ENCODE measurements at regions not wholly inside any gene's neighbourhood (a gene's known extent, or its start where the extent isn't known, plus 50 kb on each side); places are given as distances from the start of the nearest gene placed in this dataset.

DNA sequence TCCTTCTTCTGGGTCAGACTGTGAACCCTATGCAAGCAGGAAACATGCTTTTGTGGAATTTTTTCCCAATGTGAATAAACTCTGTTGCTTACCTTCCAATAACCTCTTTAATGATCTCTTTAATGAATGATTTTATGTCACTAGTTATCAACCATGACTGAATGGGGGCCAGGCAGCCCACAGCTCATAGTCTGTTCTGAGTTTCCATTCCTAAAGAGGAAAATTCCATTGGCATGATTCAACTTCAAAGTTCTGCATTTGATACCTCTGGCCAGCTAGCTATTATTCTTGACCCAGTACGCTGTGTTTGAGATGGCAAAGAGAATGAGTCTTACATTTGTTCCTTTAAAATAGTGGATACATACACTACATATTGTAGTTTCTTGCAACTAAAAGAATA is 867.8 kb upstream of the CELF2 start:
- Mint-ChIP-seq H3K27ac (no peak overlapping the region), H3K4me1 (no peaks in the 10 kb centered on the region), H3K27me3 (ENCODE audit: low read depth in 2 of 2) (no peaks in the 10 kb centered on the region), H3K4me3 (no peak overlapping the region), H3K9me3 (peaks cover 3% of the 10 kb centered on the region in 2 donors), H3K36me3 (no peaks in the 10 kb centered on the region)
- no peaks in the 10 kb centered on the region for H3K4me1 ChIP-seq (ENCODE audit: control insufficient read depth, insufficient read depth, low read length)
- H3K36me3 ChIP-seq (ENCODE audit: control insufficient read depth, insufficient read depth, low read length) = no peaks in the 10 kb centered on the region
- H3K27me3 ChIP-seq (ENCODE audit: control insufficient read depth, insufficient read depth, low read length) = no peaks in the 10 kb centered on the region
- no peaks in the 10 kb centered on the region for H3K9me3 ChIP-seq (ENCODE audit: control insufficient read depth, insufficient read depth, low read length)
- DNase-seq (no peak), ATAC-seq (no peak)
- TF ChIP-seq, protein P1, sequence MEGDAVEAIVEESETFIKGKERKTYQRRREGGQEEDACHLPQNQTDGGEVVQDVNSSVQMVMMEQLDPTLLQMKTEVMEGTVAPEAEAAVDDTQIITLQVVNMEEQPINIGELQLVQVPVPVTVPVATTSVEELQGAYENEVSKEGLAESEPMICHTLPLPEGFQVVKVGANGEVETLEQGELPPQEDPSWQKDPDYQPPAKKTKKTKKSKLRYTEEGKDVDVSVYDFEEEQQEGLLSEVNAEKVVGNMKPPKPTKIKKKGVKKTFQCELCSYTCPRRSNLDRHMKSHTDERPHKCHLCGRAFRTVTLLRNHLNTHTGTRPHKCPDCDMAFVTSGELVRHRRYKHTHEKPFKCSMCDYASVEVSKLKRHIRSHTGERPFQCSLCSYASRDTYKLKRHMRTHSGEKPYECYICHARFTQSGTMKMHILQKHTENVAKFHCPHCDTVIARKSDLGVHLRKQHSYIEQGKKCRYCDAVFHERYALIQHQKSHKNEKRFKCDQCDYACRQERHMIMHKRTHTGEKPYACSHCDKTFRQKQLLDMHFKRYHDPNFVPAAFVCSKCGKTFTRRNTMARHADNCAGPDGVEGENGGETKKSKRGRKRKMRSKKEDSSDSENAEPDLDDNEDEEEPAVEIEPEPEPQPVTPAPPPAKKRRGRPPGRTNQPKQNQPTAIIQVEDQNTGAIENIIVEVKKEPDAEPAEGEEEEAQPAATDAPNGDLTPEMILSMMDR (IDR thresholded peaks at IDR 0.05) = no peak
- no CpG with 5 or more reads among the region's 1 CpG for WGBS (ENCODE audit: insufficient coverage)
- no peak overlapping the region for H3K27ac ChIP-seq (ENCODE audit: low read length)
- intact Hi-C loops (cut with micrococcal nuclease) = no loop called here
- H3K4me3 ChIP-seq (ENCODE audit: low read length) = no peak overlapping the region

DNA sequence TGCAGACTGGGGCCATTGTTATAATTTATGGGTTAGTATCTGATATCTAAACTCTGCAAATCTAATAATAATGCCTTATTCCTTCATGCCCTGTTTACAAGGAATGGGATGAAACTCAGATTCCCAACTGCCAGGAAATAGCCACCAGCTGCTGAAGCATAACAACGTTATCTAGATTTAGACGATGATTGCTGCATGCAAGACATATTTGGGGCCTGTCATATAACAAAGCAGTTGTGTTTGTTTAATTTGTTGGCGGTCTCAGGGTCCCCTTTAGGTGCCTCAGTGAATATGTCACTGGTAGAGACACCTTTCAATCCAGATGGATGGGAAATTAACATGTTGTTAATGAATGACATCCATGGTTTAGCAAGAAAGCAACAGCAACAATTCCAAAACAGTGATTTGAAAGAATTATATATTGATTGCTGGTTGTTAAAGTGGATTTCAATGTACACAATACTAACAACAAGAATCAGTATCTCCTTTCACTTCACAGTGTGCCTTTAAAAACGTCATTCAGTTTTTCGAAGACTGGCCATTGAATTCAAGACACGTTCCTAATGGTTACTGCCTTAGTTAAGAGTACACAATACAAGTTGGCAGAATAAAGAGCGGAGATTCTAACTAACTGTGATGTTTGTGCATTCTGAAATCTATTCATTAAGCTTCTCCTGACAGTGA is 860.6 kb upstream of the CELF2 start:
- H3K36me3 Mint-ChIP-seq = no peaks in the 10 kb centered on the region
- Histone ChIP-seq H3K36me3 (ENCODE audit: control insufficient read depth, insufficient read depth, low read length) (no peaks in the 10 kb centered on the region), H3K4me1 (ENCODE audit: control insufficient read depth, insufficient read depth, low read length) (no peaks in the 10 kb centered on the region), H3K27me3 (ENCODE audit: control insufficient read depth, insufficient read depth, low read length) (no peaks in the 10 kb centered on the region), H3K9me3 (ENCODE audit: control insufficient read depth, insufficient read depth, low read length) (no peaks in the 10 kb centered on the region), H3K4me3 (ENCODE audit: low read length) (no peak overlapping the region), H3K27ac (ENCODE audit: low read length) (no peak overlapping the region)
- H3K4me3 Mint-ChIP-seq = no peak overlapping the region
- H3K27me3 Mint-ChIP-seq (ENCODE audit: low read depth in 2 of 2) = no peaks in the 10 kb centered on the region
- no peak overlapping the region for H3K27ac Mint-ChIP-seq
- H3K4me1 Mint-ChIP-seq = no peaks in the 10 kb centered on the region
- H3K9me3 Mint-ChIP-seq = peaks cover 0 to 2% of the 10 kb centered on the region in 2 donors
- DNase-seq (no peak), ATAC-seq (no peak)
- TF ChIP-seq, protein P1 (IDR thresholded peaks at IDR 0.05) = no peak
- intact Hi-C loops (cut with micrococcal nuclease) = no loop called here
- 83% methylated on average over 7 of the region's 7 CpGs for WGBS (ENCODE audit: insufficient coverage)

DNA sequence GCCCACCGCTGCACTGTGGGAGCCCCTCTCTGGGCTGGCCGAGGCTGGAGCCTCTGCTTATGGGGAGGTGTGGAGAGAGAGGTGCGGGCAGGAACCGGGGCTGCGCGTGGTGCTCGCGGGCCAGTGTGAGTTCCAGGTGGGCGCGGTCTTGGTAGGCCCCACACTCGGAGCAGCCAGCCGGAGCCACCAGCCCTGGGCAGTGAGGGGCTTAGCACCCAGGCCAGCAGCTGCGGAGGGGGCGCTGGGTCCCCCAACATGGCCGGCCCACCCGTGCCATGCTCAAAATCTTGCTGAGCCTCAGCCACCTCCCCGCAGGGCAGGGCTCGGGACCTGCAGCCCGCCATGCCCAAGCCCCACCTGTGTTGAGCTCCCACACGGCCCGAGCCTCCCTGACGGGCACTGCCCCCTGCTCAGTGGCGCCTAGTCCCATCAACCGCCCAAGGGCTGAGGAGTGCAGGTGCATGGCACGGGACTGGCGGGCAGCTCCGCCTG is 856.8 kb upstream of the CELF2 start:
- Mint-ChIP-seq H3K27me3 (ENCODE audit: low read depth in 2 of 2) (peaks cover 0 to 4% of the 10 kb centered on the region in 2 donors), H3K9me3 (peaks cover 0 to 6% of the 10 kb centered on the region in 2 donors), H3K36me3 (no peaks in the 10 kb centered on the region), H3K27ac (no peak overlapping the region), H3K4me1 (no peaks in the 10 kb centered on the region), H3K4me3 (no peak overlapping the region)
- ATAC-seq (no peak), DNase-seq (no peak)
- Histone ChIP-seq H3K4me3 (ENCODE audit: low read length) (no peak overlapping the region), H3K36me3 (ENCODE audit: control insufficient read depth, insufficient read depth, low read length) (no peaks in the 10 kb centered on the region), H3K4me1 (ENCODE audit: control insufficient read depth, insufficient read depth, low read length) (no peaks in the 10 kb centered on the region), H3K9me3 (ENCODE audit: control insufficient read depth, insufficient read depth, low read length) (no peaks in the 10 kb centered on the region), H3K27me3 (ENCODE audit: control insufficient read depth, insufficient read depth, low read length) (no peaks in the 10 kb centered on the region), H3K27ac (ENCODE audit: low read length) (no peak overlapping the region)
- 95% methylated on average over 27 of the region's 27 CpGs for WGBS (ENCODE audit: insufficient coverage)
- TF ChIP-seq, protein P1 (IDR thresholded peaks at IDR 0.05) = no peak
- intact Hi-C loops (cut with micrococcal nuclease) = no loop called here

DNA sequence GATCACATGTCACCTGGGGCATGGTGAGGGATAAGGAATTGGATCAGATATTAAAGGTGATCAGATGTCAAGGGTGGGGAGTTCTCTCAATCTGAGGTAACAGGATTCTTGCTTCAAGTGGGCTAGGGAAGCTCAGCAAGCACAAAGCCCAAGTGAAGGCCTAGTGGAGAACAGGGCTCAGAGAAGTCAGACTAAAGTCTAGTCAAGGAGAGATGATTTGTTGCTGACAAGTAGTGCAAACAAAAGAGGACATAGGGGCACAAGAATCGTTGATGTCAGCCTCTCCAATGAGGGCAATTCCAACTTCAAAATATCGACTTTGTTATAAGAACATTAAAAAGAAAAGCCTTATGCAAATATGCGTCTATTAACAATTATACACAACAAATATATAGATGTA is 852.8 kb upstream of the CELF2 start:
- no peak for ATAC-seq
- Histone ChIP-seq H3K4me1 (ENCODE audit: control insufficient read depth, insufficient read depth, low read length) (no peaks in the 10 kb centered on the region), H3K27me3 (ENCODE audit: control insufficient read depth, insufficient read depth, low read length) (no peaks in the 10 kb centered on the region), H3K9me3 (ENCODE audit: control insufficient read depth, insufficient read depth, low read length) (no peaks in the 10 kb centered on the region), H3K4me3 (ENCODE audit: low read length) (no peak overlapping the region), H3K27ac (ENCODE audit: low read length) (no peak overlapping the region), H3K36me3 (ENCODE audit: control insufficient read depth, insufficient read depth, low read length) (no peaks in the 10 kb centered on the region)
- no peak for DNase-seq
- H3K27me3 Mint-ChIP-seq (ENCODE audit: low read depth in 2 of 2) = peaks cover 0 to 4% of the 10 kb centered on the region in 2 donors
- H3K27ac Mint-ChIP-seq = no peak overlapping the region
- no peaks in the 10 kb centered on the region for H3K36me3 Mint-ChIP-seq
- no peaks in the 10 kb centered on the region for H3K4me1 Mint-ChIP-seq
- TF ChIP-seq, protein P1 (IDR thresholded peaks at IDR 0.05) = no peak
- intact Hi-C loops (cut with micrococcal nuclease) = no loop called here
- H3K9me3 Mint-ChIP-seq = peaks cover 0 to 9% of the 10 kb centered on the region in 2 donors
- WGBS (ENCODE audit: insufficient coverage) = 86% methylated on average over 1 of the region's 3 CpGs
- H3K4me3 Mint-ChIP-seq = no peak overlapping the region
